Vagina (tissue), 2 donors: ENCODE measurements at regions not wholly inside any gene's neighbourhood (a gene's known extent, or its start where the extent isn't known, plus 50 kb on each side); places are given as distances from the start of the nearest gene placed in this dataset.

ENCODE experiments used
- POLR2A ChIP-seq, 2 donors: fragments of 450-650 bp; IDR thresholded peaks; one replicate each; pipeline ENCODE4 v1.6.1; 2017; ENCODE audit warnings: antibody characterized with exemption in 2 of 2, mild to moderate bottlenecking in 2 of 2, moderate library complexity in 2 of 2
- TF ChIP-seq, protein P1 (sequence below), 3 experiments: fragments of 450-650 bp in 2 of 3; fragments of 200-600 bp in 1 of 3; sonication (generic) in 1 of 3; IDR thresholded peaks; one replicate each; pipeline ENCODE4 v1.5.1; 2017 to 2019; ENCODE audit warnings: antibody characterized with exemption in 3 of 3, mild to moderate bottlenecking in 2 of 3, moderate library complexity in 2 of 3

DNA sequence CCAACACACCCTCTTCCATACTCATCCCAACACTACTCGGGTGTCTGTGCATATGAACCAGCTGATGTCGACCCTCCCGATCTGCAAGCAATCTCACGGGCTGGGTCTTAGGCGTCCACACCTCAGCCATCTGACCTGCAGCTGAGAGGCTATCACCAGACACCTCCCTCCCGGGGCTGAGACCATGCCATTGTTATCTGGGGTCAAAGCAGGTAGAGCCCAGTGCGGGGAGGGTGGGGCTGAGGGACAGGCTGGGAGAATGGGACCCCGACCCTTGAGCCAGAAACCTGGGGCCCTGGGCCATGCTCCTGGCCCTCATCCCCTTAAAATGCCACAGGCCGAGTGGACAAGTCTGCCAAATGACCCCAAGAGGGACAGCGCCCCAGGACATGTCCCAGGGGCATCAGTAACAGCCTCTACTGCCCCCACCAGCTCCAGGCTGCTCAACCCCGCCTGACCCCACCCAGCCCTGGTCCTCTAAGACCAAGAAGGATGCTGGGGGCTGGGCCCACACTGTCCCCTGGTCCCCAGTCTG is 146.7 kb upstream of the CST7 start:
- TF ChIP-seq, protein P1, sequence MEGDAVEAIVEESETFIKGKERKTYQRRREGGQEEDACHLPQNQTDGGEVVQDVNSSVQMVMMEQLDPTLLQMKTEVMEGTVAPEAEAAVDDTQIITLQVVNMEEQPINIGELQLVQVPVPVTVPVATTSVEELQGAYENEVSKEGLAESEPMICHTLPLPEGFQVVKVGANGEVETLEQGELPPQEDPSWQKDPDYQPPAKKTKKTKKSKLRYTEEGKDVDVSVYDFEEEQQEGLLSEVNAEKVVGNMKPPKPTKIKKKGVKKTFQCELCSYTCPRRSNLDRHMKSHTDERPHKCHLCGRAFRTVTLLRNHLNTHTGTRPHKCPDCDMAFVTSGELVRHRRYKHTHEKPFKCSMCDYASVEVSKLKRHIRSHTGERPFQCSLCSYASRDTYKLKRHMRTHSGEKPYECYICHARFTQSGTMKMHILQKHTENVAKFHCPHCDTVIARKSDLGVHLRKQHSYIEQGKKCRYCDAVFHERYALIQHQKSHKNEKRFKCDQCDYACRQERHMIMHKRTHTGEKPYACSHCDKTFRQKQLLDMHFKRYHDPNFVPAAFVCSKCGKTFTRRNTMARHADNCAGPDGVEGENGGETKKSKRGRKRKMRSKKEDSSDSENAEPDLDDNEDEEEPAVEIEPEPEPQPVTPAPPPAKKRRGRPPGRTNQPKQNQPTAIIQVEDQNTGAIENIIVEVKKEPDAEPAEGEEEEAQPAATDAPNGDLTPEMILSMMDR (IDR thresholded peaks at IDR 0.05), result no peak
- no peak for TF ChIP-seq POLR2A (IDR thresholded peaks at IDR 0.05)
